ENCODE measurements at regions not wholly inside any gene's neighbourhood (a gene's known extent, or its start where the extent isn't known, plus 50 kb on each side); places are given as distances from the start of the nearest gene placed in this dataset.
"Not testable (repeated sequence)": the region's sequence is repeated elsewhere in the genome, so short reads cannot be mapped to it uniquely, and the experiment has no call there.

GRCh38 chr6:58290177-58290576, 972.7 kb downstream of the PRIM2 start:
- Histone ChIP-seq H3K27me3 (ENCODE audit: control insufficient read depth in 3 of 3, insufficient read depth in 3 of 3, low read depth in 1 of 3, low read length in 3 of 3) (no peaks in the 10 kb centered on the region), H3K4me3 (ENCODE audit: low read length in 2 of 2) (no peak overlapping the region), H2BK15ac (ENCODE audit: low read length) (no peak overlapping the region), H3K14ac (ENCODE audit: low read length) (no peak overlapping the region), H3K27ac (replicated peaks; ENCODE audit: low read length) (no peak overlapping the region), H3K79me1 (ENCODE audit: low read depth, low read length) (no peaks in the 10 kb centered on the region), H2AFZ (ENCODE audit: low read length) (no peak overlapping the region), H4K8ac (ENCODE audit: low read depth, low read length) (no peak overlapping the region), H3K36me3 (replicated peaks in 1 of 2; ENCODE audit: control insufficient read depth in 2 of 2, insufficient read depth in 2 of 2, low read length in 2 of 2) (no peaks in the 10 kb centered on the region), H3K9me3 (replicated peaks in 1 of 2; ENCODE audit: control insufficient read depth in 2 of 2, insufficient read depth in 1 of 2, low read depth in 1 of 2, low read length in 2 of 2) (peaks cover 0 to 2% of the 10 kb centered on the region in 2 donors), H2AK5ac (ENCODE audit: low read depth, low read length) (no peak overlapping the region), H3K9ac (ENCODE audit: low read depth, low read length, poor library complexity) (no peak overlapping the region), H3K4me2 (ENCODE audit: insufficient read depth, low read length, poor library complexity, severe bottlenecking) (no peak overlapping the region), H3K18ac (ENCODE audit: low read length) (no peak overlapping the region), H3K4me1 (ENCODE audit: control insufficient read depth in 2 of 2, insufficient read depth in 1 of 2, low read depth in 1 of 2, low read length in 2 of 2) (no peaks in the 10 kb centered on the region), H4K91ac (ENCODE audit: low read depth, low read length, poor library complexity) (no peak overlapping the region), H3K4ac (ENCODE audit: low read length) (no peak overlapping the region), H3K23ac (ENCODE audit: low read depth, low read length, poor library complexity) (no peak overlapping the region), H2BK12ac (ENCODE audit: low read length) (no peak overlapping the region), H2BK120ac (ENCODE audit: low read depth, low read length) (no peak overlapping the region), H2BK5ac (ENCODE audit: low read length) (no peak overlapping the region)
- no peak for DNase-seq (ENCODE audit: low spot score)

- not testable (repeated sequence) for H2BK5ac ChIP-seq (ENCODE audit: low read length); H3K9me3 ChIP-seq (replicated peaks in 1 of 2; ENCODE audit: control insufficient read depth in 2 of 2, insufficient read depth in 1 of 2, low read depth in 1 of 2, low read length in 2 of 2); H3K9ac ChIP-seq (ENCODE audit: low read depth, low read length, poor library complexity); H3K4ac ChIP-seq (ENCODE audit: low read length); H3K4me3 ChIP-seq (ENCODE audit: low read length in 2 of 2); H3K23ac ChIP-seq (ENCODE audit: low read depth, low read length, poor library complexity); H2AK5ac ChIP-seq (ENCODE audit: low read depth, low read length); H3K4me2 ChIP-seq (ENCODE audit: insufficient read depth, low read length, poor library complexity, severe bottlenecking); H3K79me1 ChIP-seq (ENCODE audit: low read depth, low read length); H2BK15ac ChIP-seq (ENCODE audit: low read length); H2BK12ac ChIP-seq (ENCODE audit: low read length); H2AFZ ChIP-seq (ENCODE audit: low read length); H3K36me3 ChIP-seq (replicated peaks in 1 of 2; ENCODE audit: control insufficient read depth in 2 of 2, insufficient read depth in 2 of 2, low read length in 2 of 2); H4K8ac ChIP-seq (ENCODE audit: low read depth, low read length); H3K4me1 ChIP-seq (ENCODE audit: control insufficient read depth in 2 of 2, insufficient read depth in 1 of 2, low read depth in 1 of 2, low read length in 2 of 2); H3K14ac ChIP-seq (ENCODE audit: low read length); H3K18ac ChIP-seq (ENCODE audit: low read length); H2BK120ac ChIP-seq (ENCODE audit: low read depth, low read length); H3K27ac ChIP-seq (replicated peaks; ENCODE audit: low read length); H4K91ac ChIP-seq (ENCODE audit: low read depth, low read length, poor library complexity); DNase-seq (ENCODE audit: low spot score); H3K27me3 ChIP-seq (ENCODE audit: control insufficient read depth in 3 of 3, insufficient read depth in 3 of 3, low read depth in 1 of 3, low read length in 3 of 3)
- WGBS, 2 donors (ENCODE audit: extremely low coverage in 2 of 2, insufficient read length in 2 of 2, insufficient replicate concordance in 1 of 2): no CpG with 5 or more reads among the region's 1 CpG
These were observed 973.9 kb downstream of the PRIM2 start for GRCh38 chr6:58291319-58291718.

- H2AK5ac ChIP-seq (ENCODE audit: low read depth, low read length); H3K14ac ChIP-seq (ENCODE audit: low read length); H3K36me3 ChIP-seq (replicated peaks in 1 of 2; ENCODE audit: control insufficient read depth in 2 of 2, insufficient read depth in 2 of 2, low read length in 2 of 2); DNase-seq (ENCODE audit: low spot score); H3K79me1 ChIP-seq (ENCODE audit: low read depth, low read length); H3K4me3 ChIP-seq (ENCODE audit: low read length in 2 of 2); H3K9ac ChIP-seq (ENCODE audit: low read depth, low read length, poor library complexity); H2BK5ac ChIP-seq (ENCODE audit: low read length); H3K4me1 ChIP-seq (ENCODE audit: control insufficient read depth in 2 of 2, insufficient read depth in 1 of 2, low read depth in 1 of 2, low read length in 2 of 2); H3K23ac ChIP-seq (ENCODE audit: low read depth, low read length, poor library complexity); H3K27me3 ChIP-seq (ENCODE audit: control insufficient read depth in 3 of 3, insufficient read depth in 3 of 3, low read depth in 1 of 3, low read length in 3 of 3); H3K4me2 ChIP-seq (ENCODE audit: insufficient read depth, low read length, poor library complexity, severe bottlenecking); H4K91ac ChIP-seq (ENCODE audit: low read depth, low read length, poor library complexity); H2BK15ac ChIP-seq (ENCODE audit: low read length); H2AFZ ChIP-seq (ENCODE audit: low read length); H2BK120ac ChIP-seq (ENCODE audit: low read depth, low read length); H4K8ac ChIP-seq (ENCODE audit: low read depth, low read length); H3K4ac ChIP-seq (ENCODE audit: low read length); H3K9me3 ChIP-seq (replicated peaks in 1 of 2; ENCODE audit: control insufficient read depth in 2 of 2, insufficient read depth in 1 of 2, low read depth in 1 of 2, low read length in 2 of 2); H3K27ac ChIP-seq (replicated peaks; ENCODE audit: low read length); H3K18ac ChIP-seq (ENCODE audit: low read length); H2BK12ac ChIP-seq (ENCODE audit: low read length): not testable (repeated sequence)
These were observed 990.5 kb downstream of the PRIM2 start for GRCh38 chr6:58307901-58308300.

GRCh38 chr6:58332108-58332507, 1014.7 kb downstream of the PRIM2 start:
- H3K27me3 ChIP-seq (ENCODE audit: control insufficient read depth in 3 of 3, insufficient read depth in 3 of 3, low read depth in 1 of 3, low read length in 3 of 3); H3K36me3 ChIP-seq (replicated peaks in 1 of 2; ENCODE audit: control insufficient read depth in 2 of 2, insufficient read depth in 2 of 2, low read length in 2 of 2); H3K23ac ChIP-seq (ENCODE audit: low read depth, low read length, poor library complexity); H2BK120ac ChIP-seq (ENCODE audit: low read depth, low read length); H2BK12ac ChIP-seq (ENCODE audit: low read length); H2AK5ac ChIP-seq (ENCODE audit: low read depth, low read length); H2BK5ac ChIP-seq (ENCODE audit: low read length); H2AFZ ChIP-seq (ENCODE audit: low read length); H4K91ac ChIP-seq (ENCODE audit: low read depth, low read length, poor library complexity); DNase-seq (ENCODE audit: low spot score); H3K27ac ChIP-seq (replicated peaks; ENCODE audit: low read length); H3K4me1 ChIP-seq (ENCODE audit: control insufficient read depth in 2 of 2, insufficient read depth in 1 of 2, low read depth in 1 of 2, low read length in 2 of 2); H3K9ac ChIP-seq (ENCODE audit: low read depth, low read length, poor library complexity); H3K79me1 ChIP-seq (ENCODE audit: low read depth, low read length); H3K18ac ChIP-seq (ENCODE audit: low read length); H2BK15ac ChIP-seq (ENCODE audit: low read length); H3K9me3 ChIP-seq (replicated peaks in 1 of 2; ENCODE audit: control insufficient read depth in 2 of 2, insufficient read depth in 1 of 2, low read depth in 1 of 2, low read length in 2 of 2); H3K4me2 ChIP-seq (ENCODE audit: insufficient read depth, low read length, poor library complexity, severe bottlenecking); H4K8ac ChIP-seq (ENCODE audit: low read depth, low read length); H3K4me3 ChIP-seq (ENCODE audit: low read length in 2 of 2); H3K14ac ChIP-seq (ENCODE audit: low read length); H3K4ac ChIP-seq (ENCODE audit: low read length): not testable (repeated sequence)
